ENCODE measurements at regions not wholly inside any gene's neighbourhood (a gene's known extent, or its start where the extent isn't known, plus 50 kb on each side); places are given as distances from the start of the nearest gene placed in this dataset.

GRCh38 chr7:17548014-17548653, 249.7 kb downstream of the AHR start:
- DNase-seq (no peak), ATAC-seq (ENCODE audit: low read depth in 2 of 2) (no peak)
- Mint-ChIP-seq H3K36me3 (no peaks in the 10 kb centered on the region), H3K27me3 (no peaks in the 10 kb centered on the region), H3K4me3 (no peak overlapping the region), H3K4me1 (no peaks in the 10 kb centered on the region), H3K27ac (no peak overlapping the region), H3K9me3 (no peaks in the 10 kb centered on the region)

GRCh38 chr7:17549406-17549805, 251.0 kb downstream of the AHR start:
- Mint-ChIP-seq H3K27me3 (no peaks in the 10 kb centered on the region), H3K27ac (no peak overlapping the region), H3K4me1 (peaks cover 0 to 4% (median under 1%) of the 10 kb centered on the region in 3 donors), H3K36me3 (no peaks in the 10 kb centered on the region), H3K9me3 (no peaks in the 10 kb centered on the region), H3K4me3 (no peak overlapping the region)
- ATAC-seq (ENCODE audit: low read depth in 2 of 2), result no peak
- DNase-seq, result no peak

GRCh38 chr7:17552373-17552772, 253.9 kb downstream of the AHR start:
- peaks cover 7 to 14% (median 8%) of the 10 kb centered on the region in 3 donors for H3K4me1 Mint-ChIP-seq
- DNase-seq (no peak), ATAC-seq (ENCODE audit: low read depth in 2 of 2) (no peak)
- no peak overlapping the region for H3K4me3 Mint-ChIP-seq
- no peaks in the 10 kb centered on the region for H3K36me3 Mint-ChIP-seq
- H3K27me3 Mint-ChIP-seq, result no peaks in the 10 kb centered on the region
- H3K27ac Mint-ChIP-seq, result no peak overlapping the region
- H3K9me3 Mint-ChIP-seq, result no peaks in the 10 kb centered on the region

GRCh38 chr7:17552952-17553351, 254.5 kb downstream of the AHR start:
- no peak for ATAC-seq (ENCODE audit: low read depth in 2 of 2)

GRCh38 chr7:17554341-17555015, 256.0 kb downstream of the AHR start:
- Mint-ChIP-seq H3K4me1 (peaks cover 7 to 14% (median 8%) of the 10 kb centered on the region in 3 donors), H3K9me3 (no peaks in the 10 kb centered on the region), H3K36me3 (no peaks in the 10 kb centered on the region), H3K27ac (no peak overlapping the region), H3K4me3 (peak overlapping the region in 2 of 8 donors; percentile 5 to 54), H3K27me3 (no peaks in the 10 kb centered on the region)
- no peak for DNase-seq
- ATAC-seq (ENCODE audit: low read depth in 2 of 2), result peak; percentile 30 to 41

More at GRCh38 chr7:17552952-17553351, 254.5 kb downstream of the AHR start:
- no peak overlapping the region for H3K27ac Mint-ChIP-seq
- no peaks in the 10 kb centered on the region for H3K36me3 Mint-ChIP-seq
- no peak for DNase-seq
- no peaks in the 10 kb centered on the region for H3K27me3 Mint-ChIP-seq
- H3K4me1 Mint-ChIP-seq, result peaks cover 7 to 14% (median 8%) of the 10 kb centered on the region in 3 donors
- no peaks in the 10 kb centered on the region for H3K9me3 Mint-ChIP-seq
- no peak overlapping the region for H3K4me3 Mint-ChIP-seq

- ATAC-seq (ENCODE audit: low read depth in 2 of 2) (no peak), DNase-seq (no peak)
- no peak overlapping the region for H3K4me3 Mint-ChIP-seq
- H3K27ac Mint-ChIP-seq, result no peak overlapping the region
- peaks cover 7 to 14% (median 8%) of the 10 kb centered on the region in 3 donors for H3K4me1 Mint-ChIP-seq
- no peaks in the 10 kb centered on the region for H3K36me3 Mint-ChIP-seq
- no peaks in the 10 kb centered on the region for H3K27me3 Mint-ChIP-seq
- no peaks in the 10 kb centered on the region for H3K9me3 Mint-ChIP-seq
These were observed 257.9 kb downstream of the AHR start for GRCh38 chr7:17556247-17556956.

- Mint-ChIP-seq H3K4me1 (peaks cover 7 to 14% (median 8%) of the 10 kb centered on the region in 3 donors), H3K9me3 (no peaks in the 10 kb centered on the region), H3K36me3 (no peaks in the 10 kb centered on the region), H3K27ac (no peak overlapping the region), H3K4me3 (no peak overlapping the region), H3K27me3 (no peaks in the 10 kb centered on the region)
- ATAC-seq (ENCODE audit: low read depth in 2 of 2), result no peak
- no peak for DNase-seq
These were observed 258.8 kb downstream of the AHR start for GRCh38 chr7:17557251-17557671.

GRCh38 chr7:17558135-17558534, 259.7 kb downstream of the AHR start:
- no peak overlapping the region for H3K27ac Mint-ChIP-seq
- peaks cover 7 to 14% (median 8%) of the 10 kb centered on the region in 3 donors for H3K4me1 Mint-ChIP-seq
- H3K9me3 Mint-ChIP-seq, result peaks cover 0 to 4% (median 0%) of the 10 kb centered on the region in 7 donors
- H3K36me3 Mint-ChIP-seq, result no peaks in the 10 kb centered on the region
- DNase-seq (no peak), ATAC-seq (ENCODE audit: low read depth in 2 of 2) (no peak)
- H3K4me3 Mint-ChIP-seq, result no peak overlapping the region
- H3K27me3 Mint-ChIP-seq, result no peaks in the 10 kb centered on the region

GRCh38 chr7:17558558-17559332, 260.3 kb downstream of the AHR start:
- ATAC-seq (ENCODE audit: low read depth in 2 of 2) (no peak), DNase-seq (no peak)
- no peaks in the 10 kb centered on the region for H3K36me3 Mint-ChIP-seq
- no peak overlapping the region for H3K4me3 Mint-ChIP-seq
- H3K9me3 Mint-ChIP-seq, result peaks cover 0 to 5% (median 0%) of the 10 kb centered on the region in 7 donors
- peaks cover 7 to 14% (median 8%) of the 10 kb centered on the region in 3 donors for H3K4me1 Mint-ChIP-seq
- no peak overlapping the region for H3K27ac Mint-ChIP-seq
- no peaks in the 10 kb centered on the region for H3K27me3 Mint-ChIP-seq

- DNase-seq, result no peak
- Mint-ChIP-seq H3K9me3 (peaks cover 0 to 5% (median 0%) of the 10 kb centered on the region in 7 donors), H3K4me1 (peaks cover 7 to 10% (median 8%) of the 10 kb centered on the region in 3 donors), H3K4me3 (no peak overlapping the region), H3K36me3 (no peaks in the 10 kb centered on the region), H3K27ac (no peak overlapping the region), H3K27me3 (no peaks in the 10 kb centered on the region)
- no peak for ATAC-seq (ENCODE audit: low read depth in 2 of 2)
These were observed 260.9 kb downstream of the AHR start for GRCh38 chr7:17559388-17559787.

GRCh38 chr7:17560516-17560915, 262.1 kb downstream of the AHR start:
- no peak for ATAC-seq (ENCODE audit: low read depth in 2 of 2)
- H3K4me1 Mint-ChIP-seq, result peaks cover 0 to 3% (median 0%) of the 10 kb centered on the region in 3 donors
- no peak overlapping the region for H3K4me3 Mint-ChIP-seq
- no peak for DNase-seq
- peaks cover 0 to 5% (median 0%) of the 10 kb centered on the region in 7 donors for H3K9me3 Mint-ChIP-seq
- no peaks in the 10 kb centered on the region for H3K27me3 Mint-ChIP-seq
- no peaks in the 10 kb centered on the region for H3K36me3 Mint-ChIP-seq
- H3K27ac Mint-ChIP-seq, result no peak overlapping the region

- peaks cover 0 to 3% (median 0%) of the 10 kb centered on the region in 3 donors for H3K4me1 Mint-ChIP-seq
- no peak overlapping the region for H3K27ac Mint-ChIP-seq
- no peaks in the 10 kb centered on the region for H3K27me3 Mint-ChIP-seq
- no peak for ATAC-seq (ENCODE audit: low read depth in 2 of 2)
- H3K36me3 Mint-ChIP-seq, result no peaks in the 10 kb centered on the region
- H3K4me3 Mint-ChIP-seq, result no peak overlapping the region
- DNase-seq, result no peak
- H3K9me3 Mint-ChIP-seq, result peaks cover 0 to 5% (median 0%) of the 10 kb centered on the region in 7 donors
These were observed 262.5 kb downstream of the AHR start for GRCh38 chr7:17560966-17561365.

GRCh38 chr7:17564678-17565212, 266.3 kb downstream of the AHR start:
- peaks cover 4 to 20% (median 6%) of the 10 kb centered on the region in 7 donors for H3K9me3 Mint-ChIP-seq
- no peak overlapping the region for H3K4me3 Mint-ChIP-seq
- no peaks in the 10 kb centered on the region for H3K36me3 Mint-ChIP-seq
- DNase-seq (no peak), ATAC-seq (ENCODE audit: low read depth in 2 of 2) (no peak)
- H3K4me1 Mint-ChIP-seq, result no peaks in the 10 kb centered on the region
- peaks cover 0 to 6% (median 0%) of the 10 kb centered on the region in 3 donors for H3K27me3 Mint-ChIP-seq
- no peak overlapping the region for H3K27ac Mint-ChIP-seq

All from naive B cell (primary cell).